ENCODE measurements at regions not wholly inside any gene's neighbourhood (a gene's known extent, or its start where the extent isn't known, plus 50 kb on each side); places are given as distances from the start of the nearest gene placed in this dataset.

DNA sequence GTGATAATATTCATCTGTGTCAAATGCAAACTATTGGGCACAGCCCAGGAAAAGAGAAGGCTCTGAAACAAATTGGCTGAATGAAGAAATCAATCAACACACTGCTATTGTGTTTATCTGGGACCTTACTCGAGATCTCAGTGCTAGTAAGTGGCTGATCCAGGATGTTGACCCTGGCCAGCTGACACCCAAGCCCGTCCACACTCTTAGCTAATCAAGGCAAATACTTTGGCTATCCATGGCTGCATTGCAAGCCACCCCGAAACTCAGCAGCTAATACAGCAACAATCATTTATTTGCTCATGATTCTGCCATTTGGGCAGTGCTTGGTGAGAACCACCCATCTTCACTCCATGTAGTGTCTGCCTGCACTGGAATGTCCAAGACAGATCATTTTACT, 74.1 kb upstream of the UBE3A start:
- TF ChIP-seq EP300 (IDR thresholded peaks at IDR 0.05; ENCODE audit: low read depth) (no peak), POLR2A (IDR thresholded peaks at IDR 0.05) (no peak), POLR2AphosphoS5 (IDR thresholded peaks at IDR 0.05) (no peak)
- TF ChIP-seq, protein P1, sequence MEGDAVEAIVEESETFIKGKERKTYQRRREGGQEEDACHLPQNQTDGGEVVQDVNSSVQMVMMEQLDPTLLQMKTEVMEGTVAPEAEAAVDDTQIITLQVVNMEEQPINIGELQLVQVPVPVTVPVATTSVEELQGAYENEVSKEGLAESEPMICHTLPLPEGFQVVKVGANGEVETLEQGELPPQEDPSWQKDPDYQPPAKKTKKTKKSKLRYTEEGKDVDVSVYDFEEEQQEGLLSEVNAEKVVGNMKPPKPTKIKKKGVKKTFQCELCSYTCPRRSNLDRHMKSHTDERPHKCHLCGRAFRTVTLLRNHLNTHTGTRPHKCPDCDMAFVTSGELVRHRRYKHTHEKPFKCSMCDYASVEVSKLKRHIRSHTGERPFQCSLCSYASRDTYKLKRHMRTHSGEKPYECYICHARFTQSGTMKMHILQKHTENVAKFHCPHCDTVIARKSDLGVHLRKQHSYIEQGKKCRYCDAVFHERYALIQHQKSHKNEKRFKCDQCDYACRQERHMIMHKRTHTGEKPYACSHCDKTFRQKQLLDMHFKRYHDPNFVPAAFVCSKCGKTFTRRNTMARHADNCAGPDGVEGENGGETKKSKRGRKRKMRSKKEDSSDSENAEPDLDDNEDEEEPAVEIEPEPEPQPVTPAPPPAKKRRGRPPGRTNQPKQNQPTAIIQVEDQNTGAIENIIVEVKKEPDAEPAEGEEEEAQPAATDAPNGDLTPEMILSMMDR (IDR thresholded peaks at IDR 0.05), result no peak
- no peaks in the 10 kb centered on the region for H3K4me1 ChIP-seq
- no peaks in the 10 kb centered on the region for H3K9me3 ChIP-seq
- in situ Hi-C loops (cut with MboI; ENCODE audit: low pct_ligation_motif_present in 1 of 4, low pct_unique_long_range_greater_than_20kb in 1 of 4, low sequenced_read_pairs in 3 of 4) (loop anchor here in 2 of 4 donors (25.0 kb wide), 3 partner anchors 424 to 1349 kb away; partner anchors contain the start of gene GABRA5 (in 1 of the 2)), intact Hi-C loops (cut with DNase I; ENCODE audit: low total_unique reads) (no loop called here)
- H3K27ac ChIP-seq, result no peak overlapping the region
- H3K4me3 ChIP-seq, result no peak overlapping the region
- WGBS, 2 donors (ENCODE audit: low coverage in 1 of 2), result 53% methylated on average over 3 of the region's 3 CpGs; no CpG with 5 or more reads in 1 of the 2 donors
- no peaks in the 10 kb centered on the region for H3K27me3 ChIP-seq
- DNase-seq, result no peak
- H3K36me3 ChIP-seq, result no peaks in the 10 kb centered on the region

DNA sequence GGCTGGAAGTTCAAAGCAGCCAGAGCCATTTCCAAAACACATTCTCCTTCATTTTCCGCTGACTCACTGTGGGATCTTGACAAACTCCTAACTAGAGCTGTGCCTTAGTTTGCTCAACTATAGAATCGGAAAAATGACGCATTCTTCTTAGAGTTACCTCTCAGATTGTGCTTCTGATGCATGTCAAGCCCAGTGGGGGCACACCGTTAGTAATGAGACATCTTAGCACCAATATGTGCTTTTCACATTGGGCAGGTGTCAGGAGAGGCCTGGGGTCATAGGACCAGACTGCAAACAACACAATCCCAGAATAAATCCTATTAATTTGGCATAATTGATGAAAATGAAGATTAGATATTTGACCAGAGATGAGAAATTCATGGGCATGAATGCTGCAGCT, 71.3 kb upstream of the UBE3A start:
- Histone ChIP-seq H3K4me3 (no peak overlapping the region), H3K27ac (no peak overlapping the region), H3K27me3 (no peaks in the 10 kb centered on the region), H3K36me3 (no peaks in the 10 kb centered on the region), H3K4me1 (no peaks in the 10 kb centered on the region), H3K9me3 (no peaks in the 10 kb centered on the region)
- no peak for DNase-seq
- in situ Hi-C loops (cut with MboI; ENCODE audit: low pct_ligation_motif_present in 1 of 4, low pct_unique_long_range_greater_than_20kb in 1 of 4, low sequenced_read_pairs in 3 of 4), result loop anchor here in 2 of 4 donors (25.0 kb wide), 3 partner anchors 427 to 1352 kb away; partner anchors contain the start of gene GABRA5 (in 1 of the 2)
- intact Hi-C loops (cut with DNase I; ENCODE audit: low total_unique reads), result no loop called here
- TF ChIP-seq POLR2AphosphoS5 (IDR thresholded peaks at IDR 0.05), result no peak
- no peak for TF ChIP-seq POLR2A (IDR thresholded peaks at IDR 0.05)
- TF ChIP-seq, protein P1 (IDR thresholded peaks at IDR 0.05), result no peak
- no peak for TF ChIP-seq EP300 (IDR thresholded peaks at IDR 0.05; ENCODE audit: low read depth)
- WGBS, 2 donors (ENCODE audit: low coverage in 1 of 2), result 85 to 88% methylated on average over 4 of the region's 4 CpGs

- in situ Hi-C loops (cut with MboI; ENCODE audit: low pct_ligation_motif_present in 1 of 4, low pct_unique_long_range_greater_than_20kb in 1 of 4, low sequenced_read_pairs in 3 of 4), result loop anchor here in 2 of 4 donors (25.0 kb wide), 3 partner anchors 428 to 1353 kb away; partner anchors contain the start of gene GABRA5 (in 1 of the 2)
- Histone ChIP-seq H3K4me1 (no peaks in the 10 kb centered on the region), H3K27me3 (no peaks in the 10 kb centered on the region), H3K4me3 (no peak overlapping the region), H3K36me3 (no peaks in the 10 kb centered on the region), H3K9me3 (no peaks in the 10 kb centered on the region), H3K27ac (no peak overlapping the region)
- WGBS, 2 donors (ENCODE audit: low coverage in 1 of 2), result 76 to 78% methylated on average over 2 to 4 of the region's 4 CpGs
- DNase-seq, result no peak
- intact Hi-C loops (cut with DNase I; ENCODE audit: low total_unique reads), result loop anchor here (5.0 to 10.0 kb wide), 4 partner anchors 188 to 755 kb away; no protein-coding TSS in a partner anchor
- TF ChIP-seq, protein P1 (IDR thresholded peaks at IDR 0.05), result no peak
- TF ChIP-seq POLR2A (IDR thresholded peaks at IDR 0.05), result no peak
Observed at GRCh38 chr15:25509703-25510102, 70.9 kb upstream of the UBE3A start.

DNA sequence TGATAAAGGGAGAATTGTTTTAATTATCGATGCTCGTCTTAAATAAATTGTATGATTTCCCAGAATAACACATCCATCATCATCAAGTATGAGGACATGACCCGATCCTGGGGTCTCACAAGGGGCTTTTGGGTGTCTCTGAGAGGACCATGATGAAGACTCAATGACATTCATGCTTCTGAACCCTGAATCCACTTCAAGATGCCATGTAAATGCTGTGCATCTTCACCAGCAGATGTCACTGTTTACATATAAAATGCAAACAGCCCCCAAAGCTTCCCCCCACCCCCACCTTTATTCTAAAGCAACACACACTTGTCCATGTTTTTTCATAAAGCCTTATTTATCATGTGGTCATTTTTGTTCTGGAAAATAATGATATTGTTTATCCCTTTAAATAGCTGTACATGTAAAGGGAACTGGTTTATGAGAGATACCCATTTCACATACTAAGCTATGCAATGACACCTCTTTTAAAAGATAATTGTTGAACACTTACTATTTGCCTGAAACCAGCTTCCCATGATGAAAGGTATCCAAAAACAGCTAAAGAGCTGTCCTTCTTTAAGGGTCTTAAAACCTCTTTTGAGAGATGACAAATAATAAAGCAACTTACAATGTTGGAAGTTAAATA, 69.7 kb upstream of the UBE3A start:
- in situ Hi-C loops (cut with MboI; ENCODE audit: low pct_ligation_motif_present in 1 of 4, low pct_unique_long_range_greater_than_20kb in 1 of 4, low sequenced_read_pairs in 3 of 4), result loop anchor here in 2 of 4 donors (25.0 kb wide), 3 partner anchors 429 to 1354 kb away; partner anchors contain the start of gene GABRA5 (in 1 of the 2)
- Histone ChIP-seq H3K9me3 (no peaks in the 10 kb centered on the region), H3K4me3 (no peak overlapping the region), H3K36me3 (no peaks in the 10 kb centered on the region), H3K4me1 (no peaks in the 10 kb centered on the region), H3K27ac (no peak overlapping the region), H3K27me3 (no peaks in the 10 kb centered on the region)
- DNase-seq, result no peak
- TF ChIP-seq POLR2AphosphoS5 (IDR thresholded peaks at IDR 0.05) (no peak), EP300 (IDR thresholded peaks at IDR 0.05; ENCODE audit: low read depth) (no peak)
- TF ChIP-seq, protein P1 (IDR thresholded peaks at IDR 0.05), result peak in 4 of 5 experiments; percentile 46 to 56 (median 51)
- intact Hi-C loops (cut with DNase I; ENCODE audit: low total_unique reads), result loop anchor here (5.0 to 10.0 kb wide), 4 partner anchors 189 to 756 kb away; no protein-coding TSS in a partner anchor
- 60 to 63% methylated on average over 1 to 3 of the region's 3 CpGs for WGBS, 2 donors (ENCODE audit: low coverage in 1 of 2)

Measured in transverse colon (tissue), 4 donors.